GM13976 (cell line): ENCODE measurements at regions not wholly inside any gene's neighbourhood (a gene's known extent, or its start where the extent isn't known, plus 50 kb on each side); places are given as distances from the start of the nearest gene placed in this dataset.

Source experiments
- DNase-seq: peaks from one replicate; pipeline ENCODE4 v3.0.0; 2012; ENCODE audit warnings: low spot score
- in situ Hi-C: fragments of 300-500 bp; cut with MboI; formaldehyde crosslinking; loops from one replicate; pipeline ENCODE4 v1.12.0; 2022; ENCODE audit warnings: low sequenced_read_pairs, mixed read lengths, inconsistent platforms; ENCODE audit not compliant: unreplicated experiment
- TF ChIP-seq, protein P1 (sequence below): IDR thresholded peaks from 2 replicates; pipeline ENCODE4 v1.5.1; 2012; ENCODE audit warnings: borderline replicate concordance, mild to moderate bottlenecking; ENCODE audit not compliant: insufficient read depth; ENCODE audit errors: extremely low read depth, missing control alignments, control extremely low read depth

DNA sequence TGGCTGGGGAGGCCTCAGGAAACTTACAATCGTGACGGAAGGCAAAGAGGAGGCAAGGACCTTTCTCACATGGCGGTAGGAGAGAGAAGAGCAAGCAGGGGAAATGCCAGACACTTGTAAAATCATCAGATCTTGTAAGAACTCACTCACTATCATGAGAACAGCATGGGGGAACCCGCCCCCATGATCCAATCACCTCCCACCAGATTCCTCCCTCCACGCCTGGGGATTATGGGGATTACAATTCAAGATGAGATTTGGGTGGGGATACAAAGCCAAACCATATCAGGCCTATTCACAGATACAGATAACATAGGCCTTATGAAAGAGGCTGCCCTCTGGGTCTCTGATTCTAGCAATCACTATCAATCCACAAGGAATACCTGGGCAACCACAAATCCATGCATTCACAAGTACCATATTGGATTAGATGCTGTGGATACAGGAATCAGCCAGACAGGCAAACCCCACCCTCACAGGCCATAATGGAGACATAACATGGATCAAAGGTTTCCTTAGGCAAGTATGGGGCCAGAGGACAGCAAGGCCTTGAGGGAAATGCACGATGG lies 284.9 kb downstream of the SOX9 start:
- in situ Hi-C loops: no loop called here

DNA sequence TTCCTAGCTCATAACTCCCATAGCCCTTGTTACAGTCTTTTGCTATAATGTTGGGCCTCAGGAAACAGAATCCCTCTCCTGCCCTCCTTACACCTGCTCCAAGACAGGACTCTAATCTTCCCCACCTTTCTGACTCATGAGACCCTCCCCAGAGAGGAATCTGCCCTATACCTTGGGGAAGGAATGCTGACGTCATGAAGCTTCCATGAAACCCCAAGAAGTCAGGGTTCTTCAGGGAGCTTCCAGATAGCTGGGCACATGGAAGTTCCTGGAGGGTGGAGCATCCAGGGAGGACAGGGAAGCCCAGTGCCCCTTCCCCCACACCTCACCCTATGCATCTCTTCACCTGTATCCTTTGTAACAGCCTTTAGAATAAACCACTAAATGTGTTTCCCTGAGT lies 285.7 kb downstream of the SOX9 start:
- TF ChIP-seq, protein P1, sequence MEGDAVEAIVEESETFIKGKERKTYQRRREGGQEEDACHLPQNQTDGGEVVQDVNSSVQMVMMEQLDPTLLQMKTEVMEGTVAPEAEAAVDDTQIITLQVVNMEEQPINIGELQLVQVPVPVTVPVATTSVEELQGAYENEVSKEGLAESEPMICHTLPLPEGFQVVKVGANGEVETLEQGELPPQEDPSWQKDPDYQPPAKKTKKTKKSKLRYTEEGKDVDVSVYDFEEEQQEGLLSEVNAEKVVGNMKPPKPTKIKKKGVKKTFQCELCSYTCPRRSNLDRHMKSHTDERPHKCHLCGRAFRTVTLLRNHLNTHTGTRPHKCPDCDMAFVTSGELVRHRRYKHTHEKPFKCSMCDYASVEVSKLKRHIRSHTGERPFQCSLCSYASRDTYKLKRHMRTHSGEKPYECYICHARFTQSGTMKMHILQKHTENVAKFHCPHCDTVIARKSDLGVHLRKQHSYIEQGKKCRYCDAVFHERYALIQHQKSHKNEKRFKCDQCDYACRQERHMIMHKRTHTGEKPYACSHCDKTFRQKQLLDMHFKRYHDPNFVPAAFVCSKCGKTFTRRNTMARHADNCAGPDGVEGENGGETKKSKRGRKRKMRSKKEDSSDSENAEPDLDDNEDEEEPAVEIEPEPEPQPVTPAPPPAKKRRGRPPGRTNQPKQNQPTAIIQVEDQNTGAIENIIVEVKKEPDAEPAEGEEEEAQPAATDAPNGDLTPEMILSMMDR: no peak
- in situ Hi-C loops: no loop called here
- no peak for DNase-seq

More for the DNA sequence above, 284.9 kb downstream of the SOX9 start:
- TF ChIP-seq, protein P1: no peak
- DNase-seq: no peak

DNA sequence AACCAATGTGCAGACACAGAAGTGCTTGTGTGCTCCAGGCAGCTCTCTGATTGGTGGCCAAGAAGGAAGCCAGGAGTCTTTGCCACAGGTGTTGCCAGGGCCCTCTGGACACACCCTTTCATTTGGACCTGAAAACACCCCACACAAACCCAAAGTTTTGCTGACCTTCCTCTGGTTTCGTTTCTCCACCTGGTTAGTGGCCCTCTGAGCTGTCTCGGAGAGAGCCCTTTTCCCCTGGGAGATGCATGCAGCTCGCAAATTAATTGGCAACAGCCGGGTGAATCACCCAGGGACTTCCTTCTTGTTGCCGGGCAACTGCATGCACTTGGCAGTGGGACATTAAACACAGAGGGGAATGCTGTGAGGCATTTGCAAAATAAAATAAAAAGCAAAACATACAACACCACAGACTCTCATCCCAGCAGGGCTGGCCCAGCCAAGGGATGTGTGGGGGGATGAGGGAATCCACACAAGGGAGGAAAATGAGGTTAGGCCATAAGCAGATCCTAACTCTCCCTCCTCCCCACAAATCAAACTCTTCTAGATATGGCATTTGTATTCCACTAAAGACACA lies 286.6 kb downstream of the SOX9 start:
- TF ChIP-seq, protein P1: no peak
- DNase-seq: peak; percentile 58
- in situ Hi-C loops: no loop called here

DNA sequence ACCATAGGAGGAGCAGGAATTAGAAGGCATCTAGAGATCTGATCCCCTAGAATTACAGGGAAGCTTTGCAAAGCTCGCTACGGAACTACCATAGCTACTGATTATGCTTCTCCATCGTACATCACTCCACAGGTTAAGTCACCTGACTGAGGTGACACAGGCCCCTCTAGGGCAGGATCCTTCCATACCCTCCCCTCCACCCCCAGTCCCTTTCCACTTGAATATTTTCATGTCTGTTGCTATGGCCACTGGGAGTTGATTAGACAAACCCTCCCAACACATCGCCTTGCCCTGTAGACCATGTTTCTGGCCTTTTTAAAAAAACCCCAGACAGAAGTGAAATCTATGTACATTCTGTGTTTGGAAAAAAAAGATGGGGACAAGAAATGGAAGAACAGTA lies 287.1 kb downstream of the SOX9 start:
- TF ChIP-seq, protein P1: no peak
- DNase-seq: no peak
- in situ Hi-C loops: no loop called here

DNA sequence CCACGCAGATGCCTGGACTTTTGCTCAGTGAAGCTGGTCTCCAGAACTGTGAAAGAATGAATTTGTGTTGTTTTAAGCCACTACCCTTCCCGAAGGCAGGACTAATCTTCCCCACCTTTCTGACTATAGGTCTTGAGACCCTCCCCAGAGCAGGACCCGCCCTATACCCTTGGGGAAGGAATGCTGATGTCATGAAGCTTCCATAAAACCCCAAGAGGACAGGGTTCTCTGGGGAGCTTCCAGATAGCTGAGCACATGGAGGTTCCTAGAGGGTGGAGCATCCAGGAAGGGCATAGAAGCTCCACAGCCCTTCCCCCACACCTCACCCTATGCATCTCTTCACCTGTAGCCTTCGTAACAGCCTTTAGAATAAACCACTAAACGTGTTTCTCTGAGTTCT lies 287.8 kb downstream of the SOX9 start:
- no peak for DNase-seq
- TF ChIP-seq, protein P1: no peak
- in situ Hi-C loops: no loop called here

DNA sequence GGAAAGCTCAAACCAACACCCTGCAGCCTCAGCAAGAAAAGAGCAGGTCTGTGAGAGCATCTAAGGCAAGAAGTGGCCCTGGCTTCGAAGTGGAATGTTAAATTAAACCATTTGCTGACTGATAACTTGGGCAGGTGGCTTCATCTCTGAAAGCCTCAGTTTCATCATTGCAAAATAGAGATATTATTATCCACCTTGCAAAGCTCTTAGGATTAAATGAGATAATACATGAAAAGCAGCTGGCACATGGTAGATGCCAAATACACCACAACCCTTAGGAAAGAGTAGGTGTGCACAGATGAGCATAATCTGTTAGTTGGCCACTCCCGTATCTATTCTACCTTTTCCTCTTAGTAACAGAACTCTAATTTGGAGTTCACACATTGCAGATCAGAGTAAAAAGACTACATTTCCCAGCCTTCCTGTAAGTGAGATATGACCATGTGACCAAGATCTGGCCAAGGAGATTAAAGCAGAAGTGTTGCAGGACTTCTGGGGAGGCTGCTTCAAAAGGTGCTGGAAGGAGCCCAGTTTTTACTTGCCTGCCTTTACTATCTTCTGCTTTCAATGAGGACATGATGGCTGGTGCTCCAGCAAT lies 288.7 kb downstream of the SOX9 start:
- no peak for DNase-seq
- in situ Hi-C loops: no loop called here

More for the DNA sequence above, 288.7 kb downstream of the SOX9 start:
- TF ChIP-seq, protein P1: no peak
